Activated CD4-positive, CD25-positive, alpha-beta regulatory T cell treated with anti-CD3 and anti-CD28 coated beads, Interleukin-2, amount 50 U/mL, for 24 hours (primary cell): ENCODE measurements at regions not wholly inside any gene's neighbourhood (a gene's known extent, or its start where the extent isn't known, plus 50 kb on each side); places are given as distances from the start of the nearest gene placed in this dataset.

ENCODE experiments used
- ATAC-seq, 2 donors: fragments of 150-1000 bp; cut with Tn5 transposase; one replicate each; pipeline ENCODE4 v1.10.0; 2021; ENCODE audit warnings: mild to moderate bottlenecking in 1 of 2, moderate library complexity in 1 of 2

DNA sequence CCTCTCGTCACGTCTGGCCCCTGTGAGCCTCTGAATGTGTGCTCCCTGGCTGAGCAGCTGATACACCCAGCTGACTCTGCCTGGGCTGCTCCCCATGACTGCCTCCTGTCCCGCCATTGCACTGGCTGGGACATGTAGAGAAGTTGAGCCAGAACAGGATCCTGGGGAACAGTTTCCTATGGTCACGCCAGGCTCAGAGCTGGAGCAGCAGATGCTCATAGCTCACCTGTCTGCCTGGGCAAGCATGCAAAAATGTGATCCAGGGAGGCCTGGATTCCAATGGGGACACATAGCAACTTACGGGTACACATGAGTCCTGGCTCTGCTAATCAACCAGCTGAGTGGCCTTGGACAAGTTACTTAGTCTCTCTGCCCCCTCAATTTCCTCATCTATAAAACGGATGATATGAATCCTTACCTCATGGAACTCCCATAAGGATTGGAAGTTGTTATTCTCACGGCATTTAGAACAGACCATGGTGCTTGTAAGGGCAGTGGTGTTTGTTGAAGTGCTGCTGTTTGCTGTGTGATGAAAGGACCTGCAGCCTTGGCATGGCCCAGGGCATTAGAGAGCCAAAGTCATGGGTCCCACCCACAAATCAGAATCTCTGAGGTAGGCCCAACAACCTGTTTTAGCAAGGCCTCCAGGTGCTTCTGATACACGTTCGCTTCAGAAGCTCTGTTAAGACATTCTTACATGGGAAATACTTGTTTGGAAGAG is 150.3 kb upstream of the VANGL1 start:
- ATAC-seq: no peak

DNA sequence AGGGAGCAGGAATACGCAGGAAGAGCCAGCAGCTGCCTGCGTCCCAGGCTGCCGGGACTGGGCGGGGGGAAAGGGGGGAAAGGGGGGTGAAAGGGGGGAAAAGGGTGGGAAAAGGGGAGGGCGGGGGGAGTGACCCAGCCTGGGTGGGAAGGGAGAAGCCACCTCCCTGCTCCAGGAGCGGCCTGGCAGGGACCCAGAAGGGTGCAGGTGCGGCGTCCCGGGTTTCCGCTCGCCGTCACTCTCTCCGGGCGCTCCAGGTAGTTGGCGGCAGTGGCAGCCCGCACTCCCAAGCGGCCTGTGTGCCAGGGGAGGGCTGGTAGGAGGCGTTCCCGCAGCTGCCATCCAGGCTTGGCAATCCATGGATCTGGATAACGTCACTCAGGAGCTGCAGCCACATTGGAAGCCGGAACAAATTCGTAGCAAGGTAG is 141.0 kb upstream of the NGF start:
- no peak for ATAC-seq

DNA sequence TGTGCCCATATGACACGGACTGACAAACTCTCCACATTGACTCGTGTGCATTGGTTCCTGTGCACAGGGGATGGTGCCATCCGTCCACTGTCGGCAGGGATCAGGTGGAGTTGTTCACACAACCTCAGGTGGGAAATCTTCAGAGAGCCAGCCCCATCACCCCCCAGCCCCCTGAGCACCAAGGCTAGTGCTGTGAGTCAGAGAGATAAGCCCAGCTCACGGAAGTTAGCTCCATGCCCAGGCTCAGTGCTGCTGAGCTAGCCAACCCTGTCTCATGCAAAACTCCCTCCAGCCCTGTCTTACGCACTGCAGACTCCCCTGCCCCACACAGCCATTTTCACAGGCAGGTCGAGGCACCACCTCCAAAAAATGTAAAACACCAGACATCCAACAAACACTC is 139.0 kb upstream of the NGF start:
- ATAC-seq: no peak

DNA sequence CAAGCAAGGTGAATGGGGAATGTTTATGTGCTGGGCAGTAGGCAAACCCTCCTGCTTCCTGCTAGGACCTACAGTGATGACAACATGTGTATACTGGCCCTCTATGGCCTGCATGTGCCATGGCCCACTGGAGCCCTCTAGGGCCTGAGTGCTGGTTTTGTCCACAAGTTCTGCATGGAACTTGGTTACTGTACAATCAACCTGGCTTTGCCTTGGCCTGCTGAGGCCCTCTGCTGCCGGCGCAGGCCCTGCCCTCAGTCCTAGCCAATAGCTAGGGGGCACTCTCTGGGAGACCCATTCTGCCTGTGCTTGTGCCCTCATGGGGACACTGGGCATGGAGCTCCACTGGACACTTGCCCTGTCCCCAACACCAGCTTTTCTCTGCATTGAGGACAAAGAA is 138.6 kb upstream of the NGF start:
- ATAC-seq: no peak

DNA sequence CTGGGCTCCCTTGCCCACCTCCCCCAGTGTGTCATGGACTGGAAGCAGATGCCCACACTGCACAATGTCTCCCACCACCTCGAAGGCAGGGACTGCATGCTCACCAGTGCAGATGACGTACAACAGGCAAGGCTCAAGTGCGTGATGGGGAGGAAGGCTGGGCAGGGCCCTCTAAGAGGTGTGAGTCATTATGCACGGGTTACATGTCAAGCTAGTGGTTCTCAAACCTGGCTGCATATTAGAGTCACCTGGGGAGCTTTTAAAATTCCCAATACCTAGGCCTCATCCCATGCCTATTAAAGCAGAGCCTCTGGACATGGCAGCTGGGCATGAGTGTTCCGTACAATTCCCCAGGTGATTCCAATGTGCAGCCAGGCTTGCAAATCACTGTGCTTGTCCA is 137.9 kb upstream of the NGF start:
- no peak for ATAC-seq

DNA sequence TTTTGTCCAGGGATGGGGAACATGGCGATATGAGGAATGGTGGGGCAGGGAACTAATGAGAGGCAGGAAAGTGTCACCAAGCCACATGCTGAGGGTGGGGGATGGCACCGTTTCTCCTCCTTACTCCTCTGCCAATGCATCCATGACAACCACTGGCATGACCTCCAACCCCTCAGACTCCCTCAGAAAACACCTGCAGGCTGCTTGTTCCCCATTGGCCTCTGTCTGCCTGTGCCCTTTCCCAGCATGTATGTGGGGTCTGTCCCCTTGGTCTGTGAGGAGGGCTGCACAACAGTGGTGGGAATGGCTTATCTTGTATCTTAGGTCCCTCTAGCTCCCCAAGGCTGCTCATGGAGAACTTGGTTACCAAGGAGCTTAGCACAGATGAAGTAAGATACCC is 137.2 kb upstream of the NGF start:
- ATAC-seq: no peak

DNA sequence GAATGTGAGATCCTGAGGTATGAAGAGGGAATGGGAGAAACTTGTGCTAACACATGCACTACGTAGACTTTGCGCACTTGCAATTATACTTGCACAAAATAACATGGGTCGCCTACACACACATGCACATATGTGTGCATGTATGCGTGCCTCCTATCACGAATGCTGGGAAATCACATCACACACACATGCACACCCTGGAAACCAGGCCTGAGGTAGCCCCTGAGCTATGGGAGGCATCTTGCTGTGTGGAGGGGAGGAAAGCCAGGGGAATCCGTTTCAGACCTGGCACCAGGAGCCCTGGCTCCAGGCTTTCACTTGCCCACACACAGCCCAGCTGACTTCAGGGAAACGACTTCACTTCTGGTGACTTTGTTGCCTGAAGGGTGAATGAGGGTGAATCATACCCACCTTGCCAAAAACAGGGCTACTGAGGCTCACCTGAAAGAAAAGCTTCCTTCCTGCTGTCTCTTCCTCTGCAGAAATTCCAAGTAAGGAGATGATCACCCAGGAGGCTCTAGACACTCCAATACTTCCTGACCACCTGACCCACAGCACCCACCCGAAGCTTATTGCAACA is 136.0 kb upstream of the NGF start:
- ATAC-seq: no peak

DNA sequence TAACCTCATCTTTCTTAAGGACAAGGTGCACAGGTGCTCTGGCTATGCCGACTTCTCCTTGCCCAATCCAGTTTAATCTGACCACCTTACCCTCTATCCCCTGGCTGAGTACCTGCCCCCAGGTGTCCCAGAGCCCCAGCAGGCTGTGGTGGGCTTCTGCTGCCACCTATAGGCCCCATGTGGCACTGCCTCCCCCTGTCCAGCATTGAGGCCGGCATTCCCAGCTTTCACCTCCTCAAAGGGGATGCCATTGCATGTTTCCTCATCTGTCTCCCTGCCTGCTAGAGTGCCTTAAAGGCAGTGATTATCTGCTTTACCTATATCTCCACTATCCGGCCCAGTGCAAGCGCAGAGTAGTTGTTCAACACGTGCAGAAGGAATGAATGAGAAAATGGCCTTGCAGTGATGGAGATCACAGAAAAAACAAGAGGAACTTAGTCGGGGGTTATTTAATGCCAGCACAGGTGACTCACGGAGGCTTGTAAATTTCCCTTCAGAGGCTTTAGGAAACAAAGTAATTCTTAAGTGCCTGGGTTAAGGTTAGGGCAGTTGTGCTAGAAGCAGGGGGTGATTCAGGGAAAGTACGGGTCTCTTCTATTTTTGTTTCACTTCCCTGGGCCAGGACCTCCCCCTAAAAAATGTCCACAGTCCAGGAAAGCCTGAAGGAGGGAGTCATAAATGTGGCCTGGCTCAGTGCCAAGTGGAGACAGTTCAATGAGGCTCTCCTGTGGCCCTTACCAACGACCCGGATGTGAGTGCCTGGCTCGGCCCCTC is 131.8 kb upstream of the NGF start:
- peak in 1 of 2 donors; percentile 23 for ATAC-seq

DNA sequence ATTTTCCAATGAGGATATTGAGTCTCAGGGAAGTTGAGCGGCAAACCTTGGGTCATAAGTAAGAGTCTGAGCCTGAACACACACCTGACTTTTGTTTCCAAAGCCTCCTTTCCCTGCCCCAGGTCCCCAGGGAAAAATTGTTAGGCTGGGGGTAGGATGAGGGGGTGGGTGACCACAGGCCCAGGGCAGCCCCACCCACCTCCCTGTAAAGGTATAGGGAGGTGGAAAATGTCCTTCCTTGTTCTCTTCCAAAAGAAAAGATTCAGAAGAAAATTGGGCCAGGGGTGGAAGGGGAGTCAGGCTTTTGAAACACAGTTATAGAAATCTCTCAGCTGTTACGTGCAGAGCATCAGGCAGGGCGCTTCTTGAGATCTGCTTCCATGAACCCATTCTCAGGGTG is 129.7 kb upstream of the NGF start:
- ATAC-seq: no peak

DNA sequence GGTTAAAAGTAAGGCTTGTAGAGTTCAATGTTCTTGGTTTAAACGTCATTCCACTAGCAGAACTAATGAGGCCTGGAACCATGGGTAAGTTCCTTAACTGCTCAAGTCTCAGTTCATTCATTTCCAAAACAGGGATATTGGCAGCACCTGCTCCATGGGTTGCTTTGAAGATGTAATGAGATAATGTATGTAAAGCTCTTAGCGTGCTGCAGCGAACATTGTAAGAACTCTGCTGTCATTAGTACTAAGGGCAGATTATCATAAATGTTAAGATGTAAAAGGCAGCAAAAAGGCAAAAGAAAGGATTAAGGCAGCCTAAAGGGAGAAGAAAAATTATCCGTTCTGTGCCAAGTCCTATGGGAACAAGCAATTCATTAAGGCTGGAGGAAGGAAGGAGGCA is 129.1 kb upstream of the NGF start:
- ATAC-seq: no peak

DNA sequence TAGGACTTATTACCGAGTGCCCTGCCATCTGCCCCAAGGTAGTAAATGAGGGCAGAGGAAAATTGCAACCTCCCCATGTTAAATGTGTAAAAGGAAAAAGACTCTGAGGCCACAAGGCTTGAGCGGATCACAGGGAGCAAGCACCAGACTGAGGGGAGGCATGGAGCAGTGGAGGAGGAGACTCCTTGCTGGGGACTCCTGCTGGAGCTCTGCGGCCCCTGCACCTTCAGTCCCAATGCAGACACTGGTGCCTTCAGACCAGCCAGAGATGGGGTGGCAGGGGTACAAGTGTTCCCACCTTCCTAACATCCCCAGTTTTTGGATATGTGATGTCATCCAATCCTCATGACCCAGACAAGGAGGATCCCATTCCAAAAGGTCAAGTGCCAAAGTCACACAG is 128.4 kb upstream of the NGF start:
- no peak for ATAC-seq

DNA sequence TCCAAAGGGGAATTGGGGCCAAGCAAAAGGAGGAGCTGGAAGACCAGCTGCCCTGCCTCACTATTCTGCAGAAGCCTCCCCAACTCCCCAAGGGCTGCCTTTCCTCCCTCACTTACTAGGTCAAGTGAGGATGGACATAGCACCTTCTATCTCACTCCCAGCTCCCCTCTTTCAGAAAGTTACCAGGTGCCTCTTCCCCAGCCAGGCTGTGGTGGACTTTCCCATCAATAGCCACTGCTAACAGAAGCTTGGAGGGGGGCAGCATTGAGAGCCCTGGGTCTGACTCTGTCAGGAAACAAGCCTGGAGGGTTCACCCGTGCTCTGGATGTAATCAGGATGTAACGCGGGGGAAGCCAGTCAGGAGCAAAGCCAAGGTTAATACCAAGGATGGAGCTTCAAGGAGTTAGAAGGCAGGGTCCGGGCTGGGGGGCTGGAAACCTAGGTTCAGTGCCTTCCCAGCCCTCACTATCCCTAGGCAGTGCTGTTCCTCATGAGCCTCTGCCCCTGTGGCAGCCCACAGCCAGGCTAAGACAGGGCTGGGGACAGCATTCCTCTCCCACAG is 127.8 kb upstream of the NGF start:
- no peak for ATAC-seq

DNA sequence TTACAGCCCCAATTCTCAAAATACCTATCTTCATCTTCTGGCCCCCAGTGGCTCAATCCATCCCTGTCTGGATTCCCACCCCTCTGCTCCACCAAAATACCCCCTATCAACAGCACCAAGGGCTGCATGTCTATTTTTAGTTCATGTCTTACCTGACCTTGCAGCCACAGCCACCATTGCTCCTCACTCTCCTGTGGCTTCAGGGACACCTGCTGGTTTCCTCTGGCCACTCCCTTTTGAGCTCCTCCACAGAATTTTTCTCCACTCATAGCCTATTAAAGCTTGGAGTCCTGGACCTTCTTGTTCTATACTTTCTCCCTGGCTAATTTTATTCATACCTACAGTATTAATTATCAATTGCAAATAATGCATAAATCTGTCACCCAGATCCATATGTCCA is 125.3 kb upstream of the NGF start:
- ATAC-seq: no peak

DNA sequence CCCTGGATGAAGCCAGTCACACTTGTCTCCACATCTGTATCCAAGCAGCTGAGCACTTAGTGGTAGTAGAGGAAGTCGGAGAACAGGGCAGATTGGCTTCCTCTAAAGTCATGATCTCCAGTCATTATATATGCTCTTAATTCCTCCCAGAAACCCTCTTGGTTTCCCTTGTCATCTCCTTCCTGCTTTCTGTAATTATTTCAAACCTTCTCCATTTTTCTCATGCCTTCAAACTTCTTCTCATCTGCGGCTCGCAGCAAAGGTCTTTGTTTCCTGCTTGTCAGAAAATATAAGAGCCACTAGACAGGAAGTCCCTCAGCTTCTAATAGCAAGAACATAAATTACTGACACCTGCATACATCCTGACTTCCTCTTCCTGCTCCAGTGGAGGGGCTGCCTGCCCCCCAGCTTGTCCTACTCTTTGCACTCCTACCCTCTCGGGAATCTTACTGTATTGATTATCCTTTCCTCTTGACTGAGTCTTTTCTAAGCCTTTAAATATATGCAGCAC is 124.6 kb upstream of the NGF start:
- no peak for ATAC-seq

DNA sequence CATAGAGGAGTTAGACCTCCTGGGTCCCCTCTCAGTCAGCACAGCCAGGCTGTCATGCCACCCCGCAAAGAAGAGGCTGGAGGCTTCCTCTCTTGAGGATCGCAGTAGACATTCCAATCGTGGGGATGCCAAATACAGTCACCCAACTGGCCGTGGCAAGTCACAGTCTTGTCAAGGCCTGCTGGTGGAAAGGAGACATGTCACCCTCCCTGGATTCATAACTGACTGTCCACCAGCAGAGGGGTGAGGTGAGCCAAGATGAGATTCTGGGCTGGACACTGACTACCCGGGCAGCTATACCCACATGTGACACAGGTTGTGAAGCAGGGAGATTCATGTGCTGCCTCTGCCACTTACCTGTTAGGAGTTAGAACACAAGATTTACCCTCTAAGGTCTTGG is 123.5 kb upstream of the NGF start:
- ATAC-seq: no peak

DNA sequence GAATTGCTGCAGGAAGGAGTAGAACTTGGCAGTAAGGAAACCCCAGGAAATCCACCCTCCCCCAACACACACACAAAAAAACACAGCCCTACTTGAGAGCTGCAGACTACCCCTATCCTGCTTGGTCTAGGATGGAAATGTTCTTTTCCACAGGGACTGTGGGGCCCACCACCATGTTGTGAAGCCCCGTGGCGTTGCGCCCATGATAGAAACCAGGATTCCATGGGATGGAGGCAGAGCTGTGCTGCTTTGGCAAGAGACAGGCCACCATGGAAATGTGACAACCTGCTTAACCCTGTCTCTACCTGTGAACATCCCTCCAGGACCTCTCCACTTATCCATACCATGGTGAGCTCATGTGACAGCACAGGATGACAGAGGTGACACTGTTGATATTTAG is 121.1 kb upstream of the NGF start:
- no peak for ATAC-seq

DNA sequence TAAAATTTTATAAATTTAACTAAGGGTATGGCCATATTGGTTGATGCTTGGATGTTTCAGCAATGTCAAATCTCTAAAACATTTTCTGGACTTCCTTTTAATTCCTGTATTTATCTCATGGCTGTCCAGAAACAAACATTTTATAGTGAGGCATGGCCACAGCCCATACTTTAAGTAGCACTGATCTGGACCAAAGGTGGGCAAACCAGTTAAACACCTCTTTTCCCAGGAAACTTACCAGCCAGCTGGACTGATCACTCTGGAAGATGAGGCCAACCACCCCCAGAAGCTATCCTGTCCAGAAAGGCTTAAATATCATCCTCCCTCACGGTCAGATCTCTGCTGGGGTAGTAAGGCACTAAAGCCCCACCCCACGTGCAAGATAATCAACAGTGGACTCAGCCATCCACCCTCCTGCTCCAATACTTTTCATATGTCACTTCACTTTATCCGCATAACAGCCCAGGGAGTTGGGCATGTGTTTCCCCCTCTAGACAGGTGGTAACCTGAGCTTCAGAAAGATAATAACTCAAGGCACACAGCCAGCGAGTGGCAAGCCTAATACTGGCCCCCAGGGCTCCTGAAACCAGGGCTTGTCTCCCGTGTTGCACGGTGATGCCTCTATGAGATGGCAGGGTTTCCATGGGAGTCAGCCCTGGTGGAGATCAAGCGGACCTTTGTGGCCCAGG is 120.5 kb upstream of the NGF start:
- ATAC-seq: no peak

DNA sequence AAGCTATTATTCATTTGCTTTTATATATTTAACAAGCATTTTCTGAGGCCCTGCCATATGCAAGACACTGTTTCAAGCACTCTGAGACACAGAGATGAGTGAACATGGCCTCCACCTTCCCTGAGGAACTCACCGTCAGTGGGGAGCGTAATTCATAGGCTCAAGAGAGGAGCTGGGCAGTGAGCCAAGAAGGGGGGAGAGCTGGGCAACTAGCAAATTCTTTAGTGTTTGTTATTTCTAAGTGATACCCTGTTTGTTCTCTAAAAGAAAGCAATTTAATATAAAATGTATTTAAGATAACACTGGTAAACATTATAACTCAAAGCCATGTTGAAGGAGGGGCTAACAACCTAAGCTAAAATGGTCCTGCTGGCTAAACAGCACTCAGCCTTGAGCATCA is 119.2 kb upstream of the NGF start:
- ATAC-seq: no peak

DNA sequence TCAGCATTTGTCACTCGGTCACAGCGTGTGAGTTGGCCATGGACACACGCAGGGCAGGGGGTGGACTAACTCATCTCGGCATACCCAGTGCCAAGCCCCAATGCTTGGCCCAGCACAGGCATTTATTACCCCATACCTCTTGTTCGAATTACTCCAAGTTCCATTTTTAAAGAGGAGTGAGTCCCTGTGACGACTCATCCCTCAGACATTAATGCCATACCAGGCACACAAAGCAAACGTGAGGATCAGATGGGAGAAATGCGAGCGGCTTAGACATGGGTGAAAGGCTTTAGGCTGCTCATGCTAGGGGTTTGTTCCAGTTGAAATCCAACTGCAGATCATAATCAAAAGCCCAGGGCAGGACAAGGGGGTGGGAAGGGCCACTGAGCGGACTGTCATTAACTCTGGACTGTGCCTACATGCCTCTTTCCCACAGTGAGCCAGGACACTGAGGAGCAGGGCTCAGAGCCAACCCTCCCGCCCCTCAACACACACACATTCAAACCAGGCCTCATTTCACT is 118.5 kb upstream of the NGF start:
- ATAC-seq: no peak

DNA sequence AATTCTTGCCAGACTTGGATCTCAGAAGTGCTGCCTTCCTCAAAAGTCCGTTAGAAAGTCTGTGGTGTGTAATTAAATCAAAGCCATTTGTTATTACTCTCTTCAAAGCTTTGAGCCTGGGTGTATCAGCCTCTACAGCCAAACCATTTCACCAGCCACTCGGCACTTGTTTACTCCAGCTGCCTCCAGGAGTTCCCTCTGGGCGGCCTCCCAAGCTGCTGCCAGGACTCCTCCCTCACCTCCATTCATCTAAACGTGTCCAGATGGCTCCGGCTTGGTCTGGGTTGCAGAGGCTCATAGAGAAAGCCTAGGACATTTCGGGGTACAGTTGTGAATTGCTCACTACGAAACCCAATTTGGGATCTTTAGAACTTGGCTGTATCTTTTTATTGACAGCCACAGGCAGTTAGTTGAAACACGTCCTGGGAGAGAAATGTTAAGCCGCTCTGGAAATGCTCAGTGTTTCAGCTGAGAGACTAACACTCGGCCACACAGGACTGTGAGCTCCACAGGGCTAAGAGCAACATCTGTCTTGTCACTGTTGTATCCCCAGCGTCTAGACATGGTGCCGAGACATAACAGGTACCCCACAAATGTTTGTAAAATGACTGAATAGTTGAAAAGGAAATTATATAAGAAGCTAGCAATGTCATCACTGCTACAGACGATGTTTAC is 116.9 kb upstream of the NGF start:
- ATAC-seq: no peak

DNA sequence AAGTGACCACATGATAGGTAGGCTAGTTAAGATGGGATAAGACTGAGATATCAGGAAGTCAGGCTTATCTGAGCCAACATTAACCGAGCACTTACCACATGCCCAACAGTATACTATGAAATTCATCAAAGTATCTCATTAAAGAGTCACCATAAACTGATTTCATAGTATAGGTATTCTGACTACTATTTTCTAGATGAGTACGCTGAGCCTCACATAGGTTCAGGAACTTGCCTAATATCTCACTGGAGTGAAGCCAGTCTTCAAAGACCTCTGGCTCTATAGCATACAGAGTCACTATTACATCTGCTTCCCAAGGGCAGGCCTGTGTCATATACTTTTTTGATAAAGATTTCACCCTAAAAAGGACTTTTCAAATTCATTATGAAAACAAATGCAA is 115.6 kb upstream of the NGF start:
- ATAC-seq: no peak
